Spinal cord (tissue), 1 donor: ENCODE measurements at regions not wholly inside any gene's neighbourhood (a gene's known extent, or its start where the extent isn't known, plus 50 kb on each side); places are given as distances from the start of the nearest gene placed in this dataset. TPM values are rescaled to one million over a fixed set of nuclear protein-coding genes. Genes with fewer than 3 reads are reported as not detected.

Experiments
- small RNA-seq: library from RNA; depleted of rRNA; stranded (forward); fragments of <200 nt; gene quantifications from one replicate; pipeline ENCODE3, GENCODE V24; 2014; ENCODE audit warnings: low replicate concordance

Small RNA genes in the stretch of these regions (small RNA-seq; reads per million reads assigned to genes)
- gene AL136372.1 (not detected), gene AL357559.1 (not detected), gene AL391813.1 (not detected), gene RNA5SP73 (not detected)
